ENCODE measurements at regions not wholly inside any gene's neighbourhood (a gene's known extent, or its start where the extent isn't known, plus 50 kb on each side); places are given as distances from the start of the nearest gene placed in this dataset.

GRCh38 chr11:22957786-22958185 lies 97.5 kb upstream of the CCDC179 start:
- TF ChIP-seq ZFP30 (CRISPR knock-in tag; IDR thresholded peaks at IDR 0.05) = no peak
- TF ChIP-seq BACH2 (CRISPR knock-in tag; IDR thresholded peaks at IDR 0.05; ENCODE audit: borderline replicate concordance) = no peak
- no peak for TF ChIP-seq ZNF70 (CRISPR knock-in tag; IDR thresholded peaks at IDR 0.05)
- TF ChIP-seq OSR1 (CRISPR knock-in tag; IDR thresholded peaks at IDR 0.05) = no peak
- no peak for TF ChIP-seq ARNTL (CRISPR knock-in tag; IDR thresholded peaks at IDR 0.05; ENCODE audit: borderline replicate concordance, low read depth)
- TF ChIP-seq RARB (CRISPR knock-in tag; IDR thresholded peaks at IDR 0.05) = no peak
- no peak for TF ChIP-seq TOX (CRISPR knock-in tag; IDR thresholded peaks at IDR 0.05; ENCODE audit: borderline replicate concordance)
- no peak for ATAC-seq

- no peak for ATAC-seq
- TF ChIP-seq SNAI2 (CRISPR knock-in tag; IDR thresholded peaks at IDR 0.05) (no peak), ZNF8 (CRISPR knock-in tag; IDR thresholded peaks at IDR 0.05) (no peak), ZFP30 (CRISPR knock-in tag; IDR thresholded peaks at IDR 0.05) (no peak), RARB (CRISPR knock-in tag; IDR thresholded peaks at IDR 0.05) (no peak), ARNTL (CRISPR knock-in tag; IDR thresholded peaks at IDR 0.05; ENCODE audit: borderline replicate concordance, low read depth) (no peak), BACH2 (CRISPR knock-in tag; IDR thresholded peaks at IDR 0.05; ENCODE audit: borderline replicate concordance) (no peak), TCF4 (CRISPR knock-in tag; IDR thresholded peaks at IDR 0.05; ENCODE audit: borderline replicate concordance) (no peak), TOX (CRISPR knock-in tag; IDR thresholded peaks at IDR 0.05; ENCODE audit: borderline replicate concordance) (no peak), ZFP3 (CRISPR knock-in tag; IDR thresholded peaks at IDR 0.05) (no peak), ZNF565 (CRISPR knock-in tag; conservative IDR thresholded peaks at IDR 0.05; ENCODE audit: low read depth) (no peak), PATZ1 (CRISPR knock-in tag; IDR thresholded peaks at IDR 0.05; ENCODE audit: borderline replicate concordance) (no peak), ZNF70 (CRISPR knock-in tag; IDR thresholded peaks at IDR 0.05) (no peak)
Measured at GRCh38 chr11:22974251-22974650, 114.0 kb upstream of the CCDC179 start.

GRCh38 chr11:22976146-22976545 lies 115.9 kb upstream of the CCDC179 start:
- ATAC-seq = no peak
- TF ChIP-seq ZNF565 (CRISPR knock-in tag; conservative IDR thresholded peaks at IDR 0.05; ENCODE audit: low read depth) (no peak), GLIS3 (CRISPR knock-in tag; IDR thresholded peaks at IDR 0.05) (no peak), ZC3H10 (CRISPR knock-in tag; IDR thresholded peaks at IDR 0.05) (no peak), ZNF8 (CRISPR knock-in tag; IDR thresholded peaks at IDR 0.05) (no peak), CSRNP3 (CRISPR knock-in tag; IDR thresholded peaks at IDR 0.05) (no peak), PPARA (CRISPR knock-in tag; IDR thresholded peaks at IDR 0.05; ENCODE audit: borderline replicate concordance) (no peak), OSR1 (CRISPR knock-in tag; IDR thresholded peaks at IDR 0.05) (no peak), TSHZ2 (CRISPR knock-in tag; IDR thresholded peaks at IDR 0.05) (no peak), POU6F1 (CRISPR knock-in tag; IDR thresholded peaks at IDR 0.05; ENCODE audit: borderline replicate concordance, low read depth) (no peak), ZNF70 (CRISPR knock-in tag; IDR thresholded peaks at IDR 0.05) (no peak), TCF4 (CRISPR knock-in tag; IDR thresholded peaks at IDR 0.05; ENCODE audit: borderline replicate concordance) (no peak), SNAI2 (CRISPR knock-in tag; IDR thresholded peaks at IDR 0.05) (no peak), TOX (CRISPR knock-in tag; IDR thresholded peaks at IDR 0.05; ENCODE audit: borderline replicate concordance) (no peak), ESRRG (CRISPR knock-in tag; IDR thresholded peaks at IDR 0.05) (no peak)

GRCh38 chr11:22982903-22983302 lies 122.6 kb upstream of the CCDC179 start:
- no peak for ATAC-seq

More at GRCh38 chr11:22982903-22983302, 122.6 kb upstream of the CCDC179 start:
- TF ChIP-seq ISL1 (CRISPR knock-in tag; IDR thresholded peaks at IDR 0.05) (no peak), BACH2 (CRISPR knock-in tag; IDR thresholded peaks at IDR 0.05; ENCODE audit: borderline replicate concordance) (no peak), PATZ1 (CRISPR knock-in tag; IDR thresholded peaks at IDR 0.05; ENCODE audit: borderline replicate concordance) (no peak), CREB5 (CRISPR knock-in tag; IDR thresholded peaks at IDR 0.05; ENCODE audit: low read depth) (no peak), ZC3H10 (CRISPR knock-in tag; IDR thresholded peaks at IDR 0.05) (no peak), ARNTL (CRISPR knock-in tag; IDR thresholded peaks at IDR 0.05; ENCODE audit: borderline replicate concordance, low read depth) (no peak), TOX (CRISPR knock-in tag; IDR thresholded peaks at IDR 0.05; ENCODE audit: borderline replicate concordance) (no peak), ZNF70 (CRISPR knock-in tag; IDR thresholded peaks at IDR 0.05) (no peak)
